Hematopoietic multipotent progenitor cell treated with erythropoietin and hydrocortisone succinate and interleukin-3 and kit ligand, for 8 days (in vitro differentiated cells): ENCODE measurements at regions not wholly inside any gene's neighbourhood (a gene's known extent, or its start where the extent isn't known, plus 50 kb on each side); places are given as distances from the start of the nearest gene placed in this dataset.

Experiments
- DNase-seq: peaks from one replicate; pipeline ENCODE4 v3.0.0-alpha.2; 2015

GRCh38 chr3:115332998-115333397 is 185.9 kb upstream of the ZBTB20 start:
- no peak for DNase-seq

DNA sequence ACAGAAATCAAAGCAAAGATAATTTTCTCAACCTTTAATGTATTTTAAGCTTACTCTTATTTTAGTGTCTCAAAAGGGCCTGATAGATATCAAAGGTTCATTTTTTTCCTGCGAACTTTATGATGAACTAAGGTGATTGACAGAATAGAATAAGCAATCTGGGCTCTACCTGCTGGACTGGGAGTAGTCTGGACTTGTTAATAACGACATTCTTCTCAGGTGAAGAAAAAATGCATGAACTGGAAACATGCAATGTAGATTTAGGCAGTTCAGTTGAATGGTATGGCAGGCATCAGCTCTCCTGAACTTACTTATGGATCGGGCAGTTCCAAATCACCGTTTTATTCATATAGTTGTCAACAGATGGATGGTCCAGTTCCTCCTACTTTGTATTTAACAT is 189.7 kb upstream of the ZBTB20 start:
- DNase-seq = no peak

GRCh38 chr3:115340586-115340985 is 193.5 kb upstream of the ZBTB20 start:
- no peak for DNase-seq

GRCh38 chr3:115341208-115341607 is 194.1 kb upstream of the ZBTB20 start:
- DNase-seq = no peak

DNA sequence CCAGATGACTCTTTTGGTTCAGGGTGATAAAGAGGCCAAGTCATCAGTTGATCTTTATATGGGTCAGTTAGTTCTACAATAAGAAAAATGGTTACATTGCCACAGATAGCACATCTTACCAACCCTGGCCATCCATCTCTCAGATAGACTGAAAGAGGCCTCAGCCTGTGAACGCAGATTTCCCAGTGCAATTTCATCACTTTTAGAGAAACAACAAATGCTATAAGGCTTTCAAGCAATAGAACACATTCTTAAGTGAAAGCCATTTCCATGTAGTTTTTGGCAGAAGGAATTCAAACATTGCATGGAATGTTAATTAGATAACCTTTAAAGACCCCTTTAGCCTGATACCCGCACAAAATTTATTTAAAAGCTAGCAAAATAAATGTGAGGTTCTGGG is 200.6 kb upstream of the ZBTB20 start:
- DNase-seq = no peak

GRCh38 chr3:115348412-115348811 is 201.3 kb upstream of the ZBTB20 start:
- no peak for DNase-seq

GRCh38 chr3:115348951-115349745 is 202.1 kb upstream of the ZBTB20 start:
- DNase-seq = no peak

GRCh38 chr3:115350606-115351005 is 203.5 kb upstream of the ZBTB20 start:
- DNase-seq = no peak

- no peak for DNase-seq
Observed at GRCh38 chr3:115351193-115351592, 204.1 kb upstream of the ZBTB20 start.

DNA sequence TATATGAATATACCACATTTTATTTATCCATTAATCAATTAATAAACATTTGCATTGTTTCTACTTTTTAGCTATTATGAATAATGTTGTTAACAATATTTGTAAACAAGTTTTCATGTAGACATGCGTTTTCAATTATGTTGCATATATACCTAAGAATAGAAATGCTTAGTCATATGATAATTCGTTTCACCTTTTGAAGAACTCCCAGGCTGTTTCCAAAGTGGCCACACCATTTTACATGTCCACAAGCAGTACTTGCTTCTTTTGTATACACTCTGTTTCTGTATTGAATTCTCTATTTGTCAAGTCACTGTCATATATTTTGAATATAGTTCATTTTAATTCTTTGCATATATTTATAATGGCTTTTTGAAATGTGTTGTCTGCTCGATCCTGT is 206.9 kb upstream of the ZBTB20 start:
- DNase-seq = no peak

DNA sequence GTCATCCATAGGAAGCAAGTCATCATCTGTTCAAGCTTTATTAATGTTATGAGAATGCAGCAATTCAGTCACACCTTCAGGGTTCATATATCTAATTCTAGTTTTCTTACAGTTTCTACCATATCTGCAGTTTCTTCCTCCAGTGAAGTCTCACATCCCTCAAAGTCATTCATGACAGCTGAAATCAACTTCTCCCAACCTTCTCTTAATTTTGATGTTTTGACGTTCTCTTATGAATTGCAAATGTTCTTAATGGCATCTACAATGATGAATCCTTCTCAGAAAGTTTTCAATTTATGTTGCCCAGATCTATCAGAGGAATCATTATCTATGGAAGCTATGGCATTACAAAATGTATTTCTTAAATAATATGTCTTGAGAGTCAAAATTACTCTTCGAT is 210.4 kb upstream of the ZBTB20 start:
- no peak for DNase-seq

DNA sequence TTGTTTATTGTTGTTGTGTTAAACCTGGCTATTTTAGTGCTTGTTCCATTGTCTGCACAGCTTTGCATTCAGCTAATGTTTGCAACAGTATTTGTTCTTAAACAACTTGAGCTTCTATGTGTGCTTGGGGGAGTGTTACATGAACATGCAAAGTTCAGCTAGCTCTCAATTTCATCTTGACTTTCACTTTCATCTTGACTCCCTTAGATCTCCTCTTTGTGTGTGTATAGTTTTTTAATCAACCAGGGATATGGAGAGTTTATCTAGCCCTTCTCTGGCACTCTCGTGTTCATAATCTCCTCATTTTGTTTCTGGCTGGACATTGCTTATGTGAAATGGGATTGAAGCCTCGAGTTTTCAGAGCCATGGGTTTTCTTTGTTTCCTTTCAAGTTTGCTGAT is 212.4 kb upstream of the ZBTB20 start:
- no peak for DNase-seq

DNA sequence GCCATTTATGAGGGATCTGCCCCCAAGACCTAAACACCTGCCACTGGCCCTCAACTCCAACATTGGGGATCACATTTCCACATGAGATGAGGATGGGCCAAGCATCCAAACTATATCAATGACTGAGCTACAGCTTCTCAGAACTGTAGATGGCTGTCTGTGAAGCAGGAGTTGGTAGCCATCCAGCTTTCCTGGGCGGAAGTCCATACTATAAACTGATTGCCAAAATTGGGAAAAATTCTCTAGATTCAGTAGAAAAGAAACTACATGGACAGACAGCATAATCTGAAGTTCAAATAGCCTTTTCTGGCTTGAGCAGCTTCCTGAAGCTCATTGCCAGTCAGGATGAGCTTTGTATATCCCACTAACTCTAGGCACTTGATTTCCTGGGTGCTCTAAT is 214.7 kb upstream of the ZBTB20 start:
- no peak for DNase-seq

- no peak for DNase-seq
Observed at GRCh38 chr3:115363071-115363470, 216.0 kb upstream of the ZBTB20 start.

- no peak for DNase-seq
Observed at GRCh38 chr3:115369021-115369420, 221.9 kb upstream of the ZBTB20 start.

DNA sequence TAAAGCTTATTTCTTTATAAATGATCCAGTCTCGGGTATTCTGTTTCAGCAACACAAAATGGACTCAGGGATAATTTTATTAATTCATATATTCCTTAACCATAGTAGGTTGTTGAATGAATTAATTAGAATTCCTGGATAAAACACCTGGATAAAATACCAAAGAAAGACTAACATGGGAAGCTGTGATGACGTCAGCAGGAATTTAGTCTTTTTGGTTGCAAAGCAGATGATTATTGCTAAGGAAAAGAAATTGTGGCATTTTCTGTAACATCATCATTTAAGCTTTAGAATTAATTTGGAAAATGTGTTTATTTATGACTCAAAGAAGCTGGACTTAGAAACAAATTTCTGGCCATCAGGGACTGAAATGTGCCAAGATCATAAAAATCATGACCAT is 228.3 kb upstream of the ZBTB20 start:
- no peak for DNase-seq

DNA sequence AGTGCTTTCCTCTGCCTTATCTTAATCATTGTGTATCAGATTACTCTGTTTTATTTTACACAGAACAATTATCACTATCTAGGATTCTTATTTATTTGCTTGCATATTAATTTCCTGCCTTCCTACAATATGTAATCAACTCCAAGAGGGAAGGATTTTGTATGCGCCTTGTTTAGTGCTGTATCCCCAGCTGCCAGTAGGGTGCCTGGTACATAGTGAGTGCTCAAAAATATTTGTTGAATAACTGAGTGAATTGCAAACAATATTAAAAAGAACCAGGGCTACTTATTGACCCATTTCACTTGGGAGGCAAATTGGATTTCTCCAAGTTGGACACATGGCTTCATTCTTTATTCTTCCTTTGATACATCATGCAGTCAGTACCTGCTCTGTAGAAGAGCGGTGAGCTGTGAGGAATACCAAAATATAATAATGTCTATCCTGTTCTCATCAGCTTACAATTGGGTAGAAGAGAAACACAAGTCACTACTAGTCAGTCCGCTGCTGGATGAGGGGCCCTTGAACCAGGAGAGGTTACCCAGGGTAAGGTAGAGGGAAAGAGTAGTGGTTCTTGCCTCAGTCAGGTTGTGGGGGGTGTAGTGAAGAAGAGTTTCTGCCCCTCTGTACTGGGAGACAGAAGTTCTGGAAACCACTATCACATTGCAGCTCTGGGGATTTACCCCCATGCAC is 233.9 kb upstream of the ZBTB20 start:
- no peak for DNase-seq

- DNase-seq = no peak
Observed at GRCh38 chr3:115381573-115381912, 234.5 kb upstream of the ZBTB20 start.

GRCh38 chr3:115381931-115382330 is 234.8 kb upstream of the ZBTB20 start:
- no peak for DNase-seq

GRCh38 chr3:115384381-115384780 is 237.3 kb upstream of the ZBTB20 start:
- no peak for DNase-seq

DNA sequence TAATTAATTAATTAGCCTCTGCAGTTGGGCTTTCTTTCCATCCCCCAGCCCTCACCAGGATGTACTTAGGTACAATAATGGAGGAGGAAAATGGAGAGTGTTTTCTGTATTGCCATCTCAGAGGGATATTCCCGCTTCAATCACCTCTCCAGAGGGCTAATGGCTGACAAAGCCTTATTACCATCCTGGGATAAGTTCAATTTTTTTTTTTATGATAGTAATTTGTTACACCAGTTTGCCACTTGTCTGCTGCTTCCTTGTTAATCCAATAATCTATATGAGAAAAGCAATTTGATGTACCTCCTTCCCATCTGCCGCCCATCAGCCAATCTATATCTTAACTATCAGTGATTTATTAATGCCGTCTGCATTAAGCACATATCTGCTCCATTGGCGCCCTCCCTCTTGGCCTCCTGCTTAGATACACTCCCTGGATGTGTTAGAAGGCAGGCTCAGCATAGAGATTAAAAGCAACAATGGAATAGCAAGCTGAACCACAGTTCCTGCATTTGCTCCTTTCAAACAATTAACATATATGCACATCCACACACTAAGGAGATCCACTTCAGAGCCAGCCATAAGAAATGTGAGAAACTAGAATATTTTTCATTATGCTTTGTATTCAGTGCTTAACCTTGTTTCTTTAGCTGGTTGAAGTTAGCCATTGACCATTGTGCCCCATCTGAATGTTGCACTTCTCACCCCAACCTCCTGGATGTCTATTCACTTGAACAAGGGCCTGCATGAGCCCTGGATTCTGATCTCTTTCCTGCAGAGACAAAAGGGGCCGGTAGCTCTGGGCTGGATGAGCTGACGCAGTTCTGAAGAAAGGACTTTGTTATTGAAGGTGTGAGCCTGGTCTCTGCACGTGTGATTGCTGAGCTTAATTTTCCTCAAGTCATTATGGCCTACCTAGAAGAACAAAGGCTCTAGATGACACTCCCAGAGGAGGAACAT is 237.3 kb upstream of the GAP43 start:
- DNase-seq = no peak

GRCh38 chr3:115388166-115388565 is 235.1 kb upstream of the GAP43 start:
- DNase-seq = no peak

DNA sequence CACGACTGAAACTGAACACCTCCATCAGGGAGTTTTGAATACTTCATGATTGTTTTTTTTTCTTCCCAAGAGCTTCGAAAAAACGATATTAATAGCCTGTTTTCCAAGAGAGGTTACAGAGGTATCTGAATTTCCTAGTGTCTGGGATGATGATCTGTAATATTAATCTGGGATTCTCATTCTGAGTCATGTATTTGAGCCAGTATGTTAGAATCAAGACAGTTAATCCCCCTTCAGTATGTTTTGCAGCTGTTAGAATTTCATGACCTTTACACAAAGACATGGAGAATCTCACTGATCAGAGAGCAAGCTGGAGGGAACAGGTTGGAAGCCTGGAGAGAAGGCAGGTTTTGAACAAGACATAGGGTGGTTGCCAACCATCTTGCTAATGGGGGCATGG is 234.5 kb upstream of the GAP43 start:
- DNase-seq = no peak

DNA sequence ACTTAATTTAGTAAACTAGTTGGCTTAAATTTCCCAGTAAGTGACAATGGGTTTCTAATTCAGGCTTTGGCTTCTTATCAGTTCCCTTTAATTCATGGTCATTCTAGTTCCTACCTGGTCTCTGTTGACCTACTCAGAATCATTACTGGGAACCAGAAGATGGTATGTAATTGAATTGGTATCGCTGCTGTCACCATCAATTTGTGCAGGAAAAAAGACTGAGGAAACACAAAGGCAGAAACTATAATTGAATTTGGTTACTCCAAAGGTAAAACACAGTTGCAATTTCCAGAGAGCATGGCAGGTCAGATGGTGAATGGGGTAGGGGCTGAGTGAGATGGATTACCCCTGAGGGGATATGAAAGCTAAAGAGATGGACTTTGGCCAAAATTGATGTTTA is 226.5 kb upstream of the GAP43 start:
- DNase-seq = no peak
